Suprapubic skin (tissue), 4 donors: ENCODE measurements at regions not wholly inside any gene's neighbourhood (a gene's known extent, or its start where the extent isn't known, plus 50 kb on each side); places are given as distances from the start of the nearest gene placed in this dataset.

Source experiments
- DNase-seq, 2 donors: peaks; one replicate each; pipeline ENCODE4 v3.0.0-alpha.2; 2019; ENCODE audit warnings: low spot score in 2 of 2
- H3K27ac ChIP-seq: fragments of 200-600 bp; sonication (generic); one replicate; pipeline ENCODE4 v1.5.1; 2019
- H3K27me3 ChIP-seq: fragments of 200-600 bp; sonication (generic); one replicate; pipeline ENCODE4 v1.5.1; 2019
- H3K36me3 ChIP-seq: fragments of 200-600 bp; sonication (generic); one replicate; pipeline ENCODE4 v1.5.1; 2019
- H3K4me1 ChIP-seq: fragments of 200-600 bp; sonication (generic); one replicate; pipeline ENCODE4 v1.5.1; 2019
- H3K4me3 ChIP-seq: fragments of 200-600 bp; sonication (generic); one replicate; pipeline ENCODE4 v1.5.1; 2019; ENCODE audit warnings: mild to moderate bottlenecking
- H3K9me3 ChIP-seq: fragments of 200-600 bp; sonication (generic); one replicate; pipeline ENCODE4 v1.5.1; 2019
- EP300 ChIP-seq: sonication (generic); formaldehyde crosslinking; IDR thresholded peaks from one replicate; pipeline ENCODE4 v1.6.1; 2017; ENCODE audit warnings: antibody characterized with exemption
- POLR2A ChIP-seq, 2 donors: fragments of 450-650 bp; IDR thresholded peaks; one replicate each; pipeline ENCODE4 v1.6.1; 2017; ENCODE audit warnings: antibody characterized with exemption in 2 of 2, mild to moderate bottlenecking in 2 of 2, moderate library complexity in 2 of 2
- POLR2AphosphoS5 ChIP-seq, 3 donors: sonication (generic); formaldehyde crosslinking; IDR thresholded peaks; one replicate each; pipeline ENCODE4 v1.6.1; 2017; ENCODE audit warnings: antibody characterized with exemption in 3 of 3
- WGBS: methylation state at CpG from one replicate; pipeline ENCODE4 v1.1.5; 2018; 5-methylcytosine and 5-hydroxymethylcytosine counted together
- TF ChIP-seq, protein P1 (sequence below), 2 donors: fragments of 200-600 bp in 1 of 2; fragments of 450-650 bp in 1 of 2; sonication (generic) in 1 of 2; IDR thresholded peaks; one replicate each; pipeline ENCODE4 v1.5.1; 2016 to 2019; ENCODE audit warnings: antibody characterized with exemption in 2 of 2, mild to moderate bottlenecking in 1 of 2, moderate library complexity in 1 of 2

DNA sequence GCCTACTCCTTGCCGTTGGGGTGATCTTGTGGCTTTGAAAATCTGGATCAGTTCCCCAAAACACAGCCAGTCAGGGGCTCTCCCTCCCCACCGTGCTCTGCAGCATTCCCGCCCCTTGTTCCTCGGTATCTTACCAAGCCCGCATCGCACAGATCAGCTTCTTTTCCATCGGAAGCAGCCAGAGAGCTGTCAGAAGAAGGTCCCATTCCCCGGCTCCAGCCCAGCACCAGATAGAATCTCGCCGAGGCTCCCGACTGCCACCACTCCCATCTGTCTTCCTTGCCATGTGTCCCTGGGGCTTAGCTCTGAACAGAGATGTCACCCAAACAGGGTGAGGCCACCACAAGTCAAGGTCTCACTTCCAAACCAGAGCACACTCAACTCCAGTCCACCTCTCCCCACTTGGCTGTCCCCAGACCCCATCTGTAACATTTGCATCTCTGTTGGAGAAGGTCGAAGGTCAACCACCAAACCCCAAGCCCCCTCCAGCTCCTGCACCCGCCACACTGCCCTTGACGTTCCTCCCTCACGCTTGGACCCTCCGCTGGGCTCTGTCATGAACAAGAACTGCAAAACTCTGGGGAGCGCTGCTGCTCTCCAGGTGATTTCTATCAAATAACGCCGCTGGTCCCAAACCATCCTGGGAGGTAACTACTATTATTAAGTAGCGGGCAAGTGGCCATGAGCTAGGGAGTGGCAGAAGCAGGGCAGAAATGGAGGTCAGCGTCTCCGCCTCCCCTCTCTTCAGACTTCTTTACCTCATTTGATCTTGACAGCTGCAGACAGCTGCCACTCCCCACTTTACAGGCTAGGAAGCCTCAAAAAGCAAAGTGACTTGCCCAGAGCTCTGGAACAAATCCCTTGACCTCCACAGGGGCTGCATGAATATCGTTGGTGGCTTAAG lies 70.0 kb upstream of the TAF1B start:
- Histone ChIP-seq H3K27ac (no peak overlapping the region), H3K9me3 (no peaks in the 10 kb centered on the region), H3K4me3 (no peak overlapping the region), H3K4me1 (peaks cover 61% of the 10 kb centered on the region), H3K27me3 (no peaks in the 10 kb centered on the region), H3K36me3 (no peaks in the 10 kb centered on the region)
- WGBS: 67% methylated on average over 23 of the region's 23 CpGs
- TF ChIP-seq POLR2AphosphoS5 (IDR thresholded peaks at IDR 0.05) (no peak), POLR2A (IDR thresholded peaks at IDR 0.05) (no peak), EP300 (no peak)
- TF ChIP-seq, protein P1, sequence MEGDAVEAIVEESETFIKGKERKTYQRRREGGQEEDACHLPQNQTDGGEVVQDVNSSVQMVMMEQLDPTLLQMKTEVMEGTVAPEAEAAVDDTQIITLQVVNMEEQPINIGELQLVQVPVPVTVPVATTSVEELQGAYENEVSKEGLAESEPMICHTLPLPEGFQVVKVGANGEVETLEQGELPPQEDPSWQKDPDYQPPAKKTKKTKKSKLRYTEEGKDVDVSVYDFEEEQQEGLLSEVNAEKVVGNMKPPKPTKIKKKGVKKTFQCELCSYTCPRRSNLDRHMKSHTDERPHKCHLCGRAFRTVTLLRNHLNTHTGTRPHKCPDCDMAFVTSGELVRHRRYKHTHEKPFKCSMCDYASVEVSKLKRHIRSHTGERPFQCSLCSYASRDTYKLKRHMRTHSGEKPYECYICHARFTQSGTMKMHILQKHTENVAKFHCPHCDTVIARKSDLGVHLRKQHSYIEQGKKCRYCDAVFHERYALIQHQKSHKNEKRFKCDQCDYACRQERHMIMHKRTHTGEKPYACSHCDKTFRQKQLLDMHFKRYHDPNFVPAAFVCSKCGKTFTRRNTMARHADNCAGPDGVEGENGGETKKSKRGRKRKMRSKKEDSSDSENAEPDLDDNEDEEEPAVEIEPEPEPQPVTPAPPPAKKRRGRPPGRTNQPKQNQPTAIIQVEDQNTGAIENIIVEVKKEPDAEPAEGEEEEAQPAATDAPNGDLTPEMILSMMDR (IDR thresholded peaks at IDR 0.05): no peak
- peak; percentile 62 to 69 for DNase-seq

DNA sequence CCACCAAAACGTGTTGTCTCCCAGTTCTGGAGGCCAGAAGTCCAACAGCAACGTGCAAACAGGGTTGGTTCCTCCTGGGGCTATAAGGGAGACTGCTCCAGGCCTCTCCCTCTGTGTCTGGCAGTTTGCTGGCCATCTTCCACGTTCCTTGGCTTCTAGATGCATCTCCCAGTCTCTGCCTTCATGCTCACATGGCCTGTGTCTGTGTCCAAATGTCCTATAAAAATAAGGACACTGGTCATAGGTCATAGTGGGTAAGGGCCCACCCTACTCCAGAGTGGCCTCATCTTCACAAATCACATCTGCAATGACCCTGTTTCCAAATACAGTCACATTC lies 69.4 kb upstream of the TAF1B start:
- no peaks in the 10 kb centered on the region for H3K27me3 ChIP-seq
- TF ChIP-seq POLR2A (IDR thresholded peaks at IDR 0.05) (no peak), EP300 (no peak), POLR2AphosphoS5 (IDR thresholded peaks at IDR 0.05) (no peak)
- TF ChIP-seq, protein P1 (IDR thresholded peaks at IDR 0.05): no peak
- DNase-seq: peak in 1 of 2 donors; percentile 20
- H3K9me3 ChIP-seq: no peaks in the 10 kb centered on the region
- no peak overlapping the region for H3K27ac ChIP-seq
- H3K36me3 ChIP-seq: no peaks in the 10 kb centered on the region
- peaks cover 64% of the 10 kb centered on the region for H3K4me1 ChIP-seq
- 38% methylated on average over 2 of the region's 3 CpGs for WGBS
- no peak overlapping the region for H3K4me3 ChIP-seq

DNA sequence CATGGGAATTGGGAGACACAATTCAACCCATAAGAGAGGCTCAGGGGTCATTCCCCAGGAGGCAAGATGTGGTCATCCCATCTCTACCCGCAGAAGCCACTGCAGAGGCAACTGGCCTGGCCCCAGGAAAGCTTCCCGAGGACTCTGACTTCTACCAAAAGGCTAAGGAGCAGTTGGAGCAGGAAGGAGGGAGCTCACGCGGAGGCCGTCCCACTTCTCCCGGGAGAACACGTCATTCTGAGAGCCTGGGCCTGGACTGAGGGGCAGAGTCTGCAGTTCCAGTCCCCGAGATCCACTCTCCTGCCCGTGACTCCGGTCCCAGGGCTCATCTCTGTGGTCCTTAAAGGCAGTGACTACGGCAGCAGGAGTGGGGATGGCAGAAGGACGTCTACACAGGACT lies 69.0 kb upstream of the TAF1B start:
- Histone ChIP-seq H3K27ac (no peak overlapping the region), H3K4me3 (no peak overlapping the region), H3K9me3 (no peaks in the 10 kb centered on the region), H3K36me3 (no peaks in the 10 kb centered on the region), H3K4me1 (peaks cover 64% of the 10 kb centered on the region), H3K27me3 (no peaks in the 10 kb centered on the region)
- TF ChIP-seq EP300 (no peak), POLR2AphosphoS5 (IDR thresholded peaks at IDR 0.05) (no peak), POLR2A (IDR thresholded peaks at IDR 0.05) (no peak)
- TF ChIP-seq, protein P1 (IDR thresholded peaks at IDR 0.05): no peak
- peak; percentile 64 to 78 for DNase-seq
- WGBS: 84% methylated on average over 9 of the region's 12 CpGs

DNA sequence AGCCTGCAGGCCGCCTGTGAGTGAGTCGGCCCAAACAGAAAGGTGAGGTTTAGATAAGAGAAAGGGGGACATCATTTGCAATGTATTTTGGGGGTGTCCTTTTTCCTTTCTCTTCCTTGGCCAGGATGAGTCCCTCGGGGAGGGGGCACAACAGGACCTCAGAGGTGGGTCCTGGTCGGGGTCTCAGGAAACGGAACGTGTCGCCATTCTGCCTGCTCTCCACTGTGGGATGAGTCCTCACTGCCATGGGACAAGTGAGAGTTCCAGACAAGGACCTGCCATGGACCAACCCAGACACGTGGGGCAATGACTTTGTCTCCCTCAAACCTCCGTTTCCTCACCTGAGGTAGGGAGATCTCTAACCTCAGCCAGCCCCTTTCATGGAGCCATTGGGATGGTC lies 67.9 kb upstream of the TAF1B start:
- Histone ChIP-seq H3K36me3 (no peaks in the 10 kb centered on the region), H3K27me3 (no peaks in the 10 kb centered on the region), H3K9me3 (no peaks in the 10 kb centered on the region), H3K4me1 (peaks cover 55% of the 10 kb centered on the region), H3K27ac (no peak overlapping the region), H3K4me3 (no peak overlapping the region)
- TF ChIP-seq POLR2AphosphoS5 (IDR thresholded peaks at IDR 0.05) (no peak), EP300 (no peak), POLR2A (IDR thresholded peaks at IDR 0.05) (no peak)
- TF ChIP-seq, protein P1 (IDR thresholded peaks at IDR 0.05): no peak
- DNase-seq: peak in 1 of 2 donors; percentile 66
- 86% methylated on average over 8 of the region's 9 CpGs for WGBS

DNA sequence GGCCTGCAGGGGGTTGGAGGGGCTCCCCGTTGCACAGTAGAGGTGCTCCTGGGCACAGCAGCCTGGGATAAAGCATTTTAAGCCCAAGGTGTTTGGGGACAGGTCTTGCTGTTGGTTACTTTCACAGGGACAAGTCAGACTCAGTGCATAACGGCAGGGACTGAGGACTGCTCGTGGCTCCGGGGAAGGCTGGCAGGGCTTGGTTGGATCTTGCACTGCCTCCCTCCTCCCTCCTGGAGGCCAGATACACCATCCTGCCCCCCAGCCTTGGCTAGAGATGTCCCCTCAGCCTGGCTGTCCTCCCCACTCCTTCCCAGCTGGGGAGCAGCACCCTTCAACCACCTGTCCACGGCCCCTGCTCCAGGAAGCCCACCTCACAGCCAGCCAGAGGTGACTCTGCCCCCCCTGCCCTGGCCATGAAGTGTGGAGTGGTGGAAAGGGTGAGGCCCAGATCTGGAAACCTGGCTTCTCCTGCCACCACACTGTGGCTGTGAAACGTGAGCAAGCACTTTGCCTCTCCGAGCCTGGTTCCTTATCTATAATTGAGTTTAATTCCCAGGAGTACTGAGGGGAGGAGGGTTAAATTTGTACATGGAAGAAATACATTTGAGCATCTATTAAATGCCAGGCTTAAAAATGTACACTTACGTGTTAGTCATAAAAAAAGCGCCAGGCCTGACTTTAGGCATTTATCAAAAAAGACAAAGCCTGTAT lies 67.1 kb upstream of the TAF1B start:
- H3K4me1 ChIP-seq: peaks cover 53% of the 10 kb centered on the region

More for the DNA sequence above, 67.1 kb upstream of the TAF1B start:
- H3K27ac ChIP-seq: no peak overlapping the region
- H3K27me3 ChIP-seq: no peaks in the 10 kb centered on the region
- no peak overlapping the region for H3K4me3 ChIP-seq
- H3K36me3 ChIP-seq: no peaks in the 10 kb centered on the region
- TF ChIP-seq, protein P1 (IDR thresholded peaks at IDR 0.05): no peak
- TF ChIP-seq POLR2AphosphoS5 (IDR thresholded peaks at IDR 0.05) (no peak), EP300 (no peak), POLR2A (IDR thresholded peaks at IDR 0.05) (no peak)
- H3K9me3 ChIP-seq: no peaks in the 10 kb centered on the region
- 91% methylated on average over 9 of the region's 9 CpGs for WGBS
- peak in 1 of 2 donors; percentile 56 for DNase-seq
